GM19467 (cell line): ENCODE measurements at regions not wholly inside any gene's neighbourhood (a gene's known extent, or its start where the extent isn't known, plus 50 kb on each side); places are given as distances from the start of the nearest gene placed in this dataset.

ENCODE experiments used
- ATAC-seq: cut with Tn5 transposase; IDR thresholded peaks from one replicate; pipeline ENCODE4 v1.9.1; 2021; ENCODE audit warnings: mild to moderate bottlenecking, moderate library complexity; ENCODE audit not compliant: unreplicated experiment

- ATAC-seq, result no peak
Observed at GRCh38 chr3:72569754-72570440, 278.3 kb downstream of the SHQ1 start.

GRCh38 chr3:72568083-72568482, 280.2 kb downstream of the SHQ1 start:
- ATAC-seq, result no peak

- no peak for ATAC-seq
Observed at GRCh38 chr3:72567474-72567873, 280.8 kb downstream of the SHQ1 start.

- ATAC-seq, result no peak
Observed at GRCh38 chr3:72565593-72565992, 282.7 kb downstream of the SHQ1 start.

GRCh38 chr3:72563690-72564370, 284.4 kb downstream of the SHQ1 start:
- ATAC-seq, result no peak

- ATAC-seq, result no peak
Observed at GRCh38 chr3:72560846-72561675, 287.2 kb downstream of the SHQ1 start.

- ATAC-seq, result no peak
Observed at GRCh38 chr3:72559385-72559784, 288.9 kb downstream of the SHQ1 start.

- ATAC-seq, result no peak
Observed at GRCh38 chr3:72558001-72558400, 290.2 kb downstream of the SHQ1 start.

- ATAC-seq, result no peak
Observed at GRCh38 chr3:72555714-72556113, 292.5 kb downstream of the SHQ1 start.

GRCh38 chr3:72554689-72555088, 293.6 kb downstream of the SHQ1 start:
- no peak for ATAC-seq

GRCh38 chr3:72553298-72553697, 294.9 kb downstream of the SHQ1 start:
- ATAC-seq, result no peak

GRCh38 chr3:72550582-72551262, 297.5 kb downstream of the SHQ1 start:
- ATAC-seq, result no peak

GRCh38 chr3:72549761-72550581, 298.3 kb downstream of the SHQ1 start:
- no peak for ATAC-seq

- no peak for ATAC-seq
Observed at GRCh38 chr3:72548981-72549380, 299.3 kb downstream of the SHQ1 start.

- ATAC-seq, result no peak
Observed at GRCh38 chr3:72548461-72548860, 299.8 kb downstream of the SHQ1 start.

GRCh38 chr3:72547183-72547582, 301.1 kb downstream of the SHQ1 start:
- ATAC-seq, result no peak

- no peak for ATAC-seq
Observed at GRCh38 chr3:72544239-72544638, 304.0 kb downstream of the SHQ1 start.

GRCh38 chr3:72543246-72543645, 305.0 kb downstream of the SHQ1 start:
- ATAC-seq, result no peak

GRCh38 chr3:72542781-72543180, 305.5 kb downstream of the SHQ1 start:
- ATAC-seq, result no peak

GRCh38 chr3:72539856-72540255, 308.4 kb downstream of the SHQ1 start:
- no peak for ATAC-seq
